Lower lobe of right lung (tissue), 2 donors: ENCODE measurements at regions not wholly inside any gene's neighbourhood (a gene's known extent, or its start where the extent isn't known, plus 50 kb on each side); places are given as distances from the start of the nearest gene placed in this dataset.

Source experiments
- ATAC-seq, 2 donors: fragments of 200-7000 bp; cut with Tn5 transposase; one replicate each; pipeline ENCODE4 v1.9.1; 2020 to 2022; ENCODE audit warnings: mild to moderate bottlenecking in 2 of 2, moderate library complexity in 2 of 2
- DNase-seq: peaks from one replicate; pipeline ENCODE4 v3.0.0-alpha.2; 2020
- H3K27ac ChIP-seq: fragments of 200-600 bp; one replicate; pipeline ENCODE4 v1.8.0; 2022
- H3K27me3 ChIP-seq: fragments of 200-600 bp; one replicate; pipeline ENCODE4 v1.8.0; 2022; ENCODE audit warnings: low read depth
- H3K36me3 ChIP-seq: fragments of 200-600 bp; one replicate; pipeline ENCODE4 v1.8.0; 2022; ENCODE audit warnings: mild to moderate bottlenecking
- H3K4me1 ChIP-seq: fragments of 200-600 bp; one replicate; pipeline ENCODE4 v1.8.0; 2022
- H3K4me3 ChIP-seq: fragments of 200-600 bp; one replicate; pipeline ENCODE4 v1.8.0; 2022; ENCODE audit warnings: mild to moderate bottlenecking
- H3K9me3 ChIP-seq: fragments of 200-600 bp; one replicate; pipeline ENCODE4 v1.8.0; 2022
- CTCF ChIP-seq: fragments of 200-600 bp; IDR thresholded peaks from one replicate; pipeline ENCODE4 v1.8.0; 2022; ENCODE audit warnings: antibody characterized with exemption, mild to moderate bottlenecking
- intact Hi-C: fragments of 100-400 bp; cut with DNase I; formaldehyde crosslinking; loops from one replicate; pipeline ENCODE4 v1.11.0; 2022
- donor health status: DM: no; HTN: yes; CAD: no; lungs with severe emphysema.

GRCh38 chr6:115618256-115618655 is 442.4 kb downstream of the FRK start:
- H3K9me3 ChIP-seq = no peaks in the 10 kb centered on the region
- no peak overlapping the region for H3K27ac ChIP-seq
- H3K36me3 ChIP-seq = no peaks in the 10 kb centered on the region
- no peaks in the 10 kb centered on the region for H3K4me1 ChIP-seq
- H3K27me3 ChIP-seq = no peaks in the 10 kb centered on the region
- no peak for TF ChIP-seq CTCF
- H3K4me3 ChIP-seq = no peak overlapping the region
- ATAC-seq = no peak
- DNase-seq = no peak
- intact Hi-C loops = no loop called here

GRCh38 chr6:115617031-115617430 is 443.7 kb downstream of the FRK start:
- H3K27me3 ChIP-seq = no peaks in the 10 kb centered on the region
- no peak overlapping the region for H3K27ac ChIP-seq
- DNase-seq = no peak
- H3K36me3 ChIP-seq = no peaks in the 10 kb centered on the region
- H3K4me1 ChIP-seq = no peaks in the 10 kb centered on the region
- no peak for ATAC-seq
- no peak overlapping the region for H3K4me3 ChIP-seq
- intact Hi-C loops = no loop called here
- TF ChIP-seq CTCF = no peak
- H3K9me3 ChIP-seq = no peaks in the 10 kb centered on the region

- DNase-seq (no peak), ATAC-seq (no peak)
- Histone ChIP-seq H3K9me3 (no peaks in the 10 kb centered on the region), H3K36me3 (no peaks in the 10 kb centered on the region), H3K4me1 (no peaks in the 10 kb centered on the region), H3K27ac (no peak overlapping the region), H3K4me3 (no peak overlapping the region), H3K27me3 (no peaks in the 10 kb centered on the region)
- intact Hi-C loops = no loop called here
- no peak for TF ChIP-seq CTCF
Measured at GRCh38 chr6:115613488-115613887, 447.2 kb downstream of the FRK start.

GRCh38 chr6:115612796-115613479 is 447.8 kb downstream of the FRK start:
- TF ChIP-seq CTCF = no peak
- H3K36me3 ChIP-seq = no peaks in the 10 kb centered on the region
- H3K4me3 ChIP-seq = no peak overlapping the region
- H3K9me3 ChIP-seq = no peaks in the 10 kb centered on the region
- no peak overlapping the region for H3K27ac ChIP-seq
- H3K4me1 ChIP-seq = no peaks in the 10 kb centered on the region
- no peaks in the 10 kb centered on the region for H3K27me3 ChIP-seq
- intact Hi-C loops = no loop called here
- no peak for DNase-seq
- no peak for ATAC-seq

- no peak overlapping the region for H3K4me3 ChIP-seq
- no peaks in the 10 kb centered on the region for H3K4me1 ChIP-seq
- H3K27ac ChIP-seq = no peak overlapping the region
- no peaks in the 10 kb centered on the region for H3K36me3 ChIP-seq
- DNase-seq = no peak
- H3K27me3 ChIP-seq = no peaks in the 10 kb centered on the region
- intact Hi-C loops = no loop called here
- ATAC-seq = no peak
- H3K9me3 ChIP-seq = no peaks in the 10 kb centered on the region
- no peak for TF ChIP-seq CTCF
Measured at GRCh38 chr6:115612216-115612615, 448.5 kb downstream of the FRK start.

GRCh38 chr6:115610696-115611095 is 450.0 kb downstream of the FRK start:
- no peak overlapping the region for H3K4me3 ChIP-seq
- TF ChIP-seq CTCF = no peak
- intact Hi-C loops = no loop called here

More at GRCh38 chr6:115610696-115611095, 450.0 kb downstream of the FRK start:
- no peak overlapping the region for H3K27ac ChIP-seq
- no peaks in the 10 kb centered on the region for H3K9me3 ChIP-seq
- no peak for DNase-seq
- H3K27me3 ChIP-seq = no peaks in the 10 kb centered on the region
- ATAC-seq = no peak
- no peaks in the 10 kb centered on the region for H3K36me3 ChIP-seq
- H3K4me1 ChIP-seq = no peaks in the 10 kb centered on the region
